Keratinocyte (primary cell): ENCODE measurements at regions not wholly inside any gene's neighbourhood (a gene's known extent, or its start where the extent isn't known, plus 50 kb on each side); places are given as distances from the start of the nearest gene placed in this dataset.

ENCODE experiments used
- DNase-seq: peaks from one replicate; pipeline ENCODE4 v3.0.0-alpha.2; 2011; ENCODE audit warnings: low read depth, missing footprints, low spot score
- FAIRE-seq: peaks from 2 replicates; lab custom pipeline; 2011; peaks lifted over from hg19 to GRCh38; lab: Jason Lieb, UNC
- H2AFZ ChIP-seq: 2 replicates; pipeline ENCODE4 v1.6.0; 2012; ENCODE audit warnings: low read length, control low read depth, inconsistent platforms; ENCODE audit not compliant: control insufficient read depth
- H3K27ac ChIP-seq: 2 replicates; pipeline ENCODE4 v1.5.1; 2011; ENCODE audit warnings: low read length; ENCODE audit not compliant: control insufficient read depth, insufficient read depth
- H3K27me3 ChIP-seq: 3 replicates; pipeline ENCODE4 v1.6.0; 2011; ENCODE audit warnings: low read length; ENCODE audit not compliant: control insufficient read depth, insufficient read depth; ENCODE audit errors: extremely low read depth
- H3K36me3 ChIP-seq, 2 experiments: 2 replicates in 1 of 2; 3 replicates in 1 of 2; pipeline ENCODE4 v1.5.1; 2011; ENCODE audit warnings: low read length in 2 of 2, mild to moderate bottlenecking in 1 of 2; ENCODE audit not compliant: control insufficient read depth in 2 of 2, insufficient read depth in 2 of 2; ENCODE audit errors: extremely low read depth in 1 of 2
- H3K4me1 ChIP-seq: 3 replicates; pipeline ENCODE4 v1.5.1; 2011; ENCODE audit warnings: low read length; ENCODE audit not compliant: control insufficient read depth, insufficient read depth; ENCODE audit errors: extremely low read depth
- H3K4me2 ChIP-seq: 3 replicates; pipeline ENCODE4 v1.6.0; 2011; ENCODE audit warnings: low read depth, low read length; ENCODE audit not compliant: control insufficient read depth, insufficient read depth; ENCODE audit errors: extremely low read depth
- H3K4me3 ChIP-seq, 3 experiments: fragments of 200-600 bp in 1 of 3; sonication (generic) in 1 of 3; 2 replicates in 2 of 3; 3 replicates in 1 of 3; pipeline ENCODE4 v1.5.1; 2011 to 2016; ENCODE audit warnings: low read length in 3 of 3, mild to moderate bottlenecking in 3 of 3, control low read depth in 2 of 3, inconsistent platforms in 1 of 3, low read depth in 1 of 3, mixed read lengths in 1 of 3, mixed run types in 1 of 3, moderate library complexity in 1 of 3; ENCODE audit not compliant: control insufficient read depth in 2 of 3, insufficient read depth in 2 of 3; ENCODE audit errors: extremely low read depth in 1 of 3
- H3K79me2 ChIP-seq: 2 replicates; pipeline ENCODE4 v1.6.0; 2012; ENCODE audit warnings: low read length; ENCODE audit not compliant: control insufficient read depth, insufficient read depth
- H3K9ac ChIP-seq: 3 replicates; pipeline ENCODE4 v1.6.0; 2011; ENCODE audit warnings: low read length; ENCODE audit not compliant: control insufficient read depth, insufficient read depth; ENCODE audit errors: extremely low read depth
- H3K9me1 ChIP-seq: 3 replicates; pipeline ENCODE4 v1.6.0; 2011; ENCODE audit warnings: low read length; ENCODE audit not compliant: control insufficient read depth, insufficient read depth; ENCODE audit errors: extremely low read depth
- H3K9me3 ChIP-seq: 2 replicates; pipeline ENCODE4 v1.5.1; 2012; ENCODE audit warnings: low read depth, low read length; ENCODE audit not compliant: control insufficient read depth
- H4K20me1 ChIP-seq: 3 replicates; pipeline ENCODE4 v1.6.0; 2011; ENCODE audit warnings: low read length; ENCODE audit not compliant: control insufficient read depth, insufficient read depth; ENCODE audit errors: extremely low read depth
- CTCF ChIP-seq, 3 experiments: IDR thresholded peaks in 1 of 3; conservative IDR thresholded peaks in 1 of 3; optimal IDR thresholded peaks in 1 of 3; 2 replicates in 2 of 3; 3 replicates in 1 of 3; pipeline versions ENCODE3 to v1.5.1; 2011; ENCODE audit warnings: low read length in 3 of 3, mild to moderate bottlenecking in 3 of 3, moderate library complexity in 2 of 3, control low read depth in 1 of 3, inconsistent platforms in 1 of 3; ENCODE audit not compliant: insufficient read depth in 2 of 3; ENCODE audit errors: extremely low read depth in 1 of 3
- EZH2 ChIP-seq: IDR thresholded peaks from one replicate; pipeline ENCODE4 v1.6.1; 2012; ENCODE audit warnings: inconsistent platforms, mild to moderate bottlenecking, low read length, moderate library complexity
- dilution Hi-C: fragments of 300-500 bp; cut with MboI; formaldehyde crosslinking; loops from one replicate; pipeline ENCODE4 v1.7.0; 2020; ENCODE audit warnings: low sequenced_read_pairs; ENCODE audit not compliant: extremely low pct_ligation_motif_present

DNA sequence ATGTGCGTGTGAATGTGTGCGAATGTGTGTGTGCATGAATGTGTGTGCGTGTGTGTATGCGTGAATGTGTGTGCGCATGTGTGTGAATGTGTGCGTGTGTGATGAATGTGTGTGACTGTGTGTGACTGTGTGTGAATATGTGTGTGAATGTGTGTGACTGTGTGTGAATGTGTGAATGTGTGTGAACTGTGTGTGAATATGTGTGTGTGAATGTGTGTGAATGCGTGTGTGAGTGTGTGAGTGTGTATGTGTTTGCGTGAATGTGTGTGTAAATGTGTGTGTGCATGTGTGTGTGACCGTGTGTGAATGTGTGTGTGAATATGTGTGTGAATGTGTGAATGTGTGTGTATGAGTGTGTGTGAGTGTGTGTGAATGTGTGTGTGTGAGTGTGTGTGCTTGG, 1103.8 kb downstream of the TSN start:
- dilution Hi-C loops, result no loop called here
- no peak overlapping the region for H2AFZ ChIP-seq

GRCh38 chr2:122863532-122863931, 1108.1 kb downstream of the TSN start:
- FAIRE-seq, result no peak
- H3K9ac ChIP-seq, result no peak overlapping the region
- no peaks in the 10 kb centered on the region for H3K9me1 ChIP-seq
- TF ChIP-seq EZH2, result no peak
- TF ChIP-seq CTCF (optimal IDR thresholded peaks at IDR 0.05 in 1 of 3, IDR thresholded peaks at IDR 0.05 in 1 of 3, conservative IDR thresholded peaks at IDR 0.05 in 1 of 3; ENCODE audit: extremely low read depth in 1 of 3, insufficient read depth in 2 of 3, low read length in 3 of 3), result no peak
- no peaks in the 10 kb centered on the region for H3K27me3 ChIP-seq
- no peaks in the 10 kb centered on the region for H4K20me1 ChIP-seq
- H3K4me1 ChIP-seq, result no peaks in the 10 kb centered on the region
- no peak for DNase-seq
- H3K36me3 ChIP-seq, result no peaks in the 10 kb centered on the region
- H2AFZ ChIP-seq, result no peak overlapping the region
- dilution Hi-C loops, result no loop called here
- no peaks in the 10 kb centered on the region for H3K79me2 ChIP-seq
- H3K4me3 ChIP-seq, result no peak overlapping the region
- peaks cover 4% of the 10 kb centered on the region for H3K9me3 ChIP-seq
- no peak overlapping the region for H3K27ac ChIP-seq
- no peak overlapping the region for H3K4me2 ChIP-seq

More for the DNA sequence above, 1103.8 kb downstream of the TSN start:
- H3K27me3 ChIP-seq, result no peaks in the 10 kb centered on the region
- H3K27ac ChIP-seq, result no peak overlapping the region
- no peaks in the 10 kb centered on the region for H3K36me3 ChIP-seq
- H3K9me1 ChIP-seq, result no peaks in the 10 kb centered on the region
- DNase-seq, result no peak
- no peak overlapping the region for H3K4me3 ChIP-seq
- H3K9me3 ChIP-seq, result peaks cover 4% of the 10 kb centered on the region
- no peak for TF ChIP-seq CTCF (optimal IDR thresholded peaks at IDR 0.05 in 1 of 3, IDR thresholded peaks at IDR 0.05 in 1 of 3, conservative IDR thresholded peaks at IDR 0.05 in 1 of 3; ENCODE audit: extremely low read depth in 1 of 3, insufficient read depth in 2 of 3, low read length in 3 of 3)
- TF ChIP-seq EZH2, result no peak
- H3K79me2 ChIP-seq, result no peaks in the 10 kb centered on the region
- H3K4me1 ChIP-seq, result no peaks in the 10 kb centered on the region
- H4K20me1 ChIP-seq, result no peaks in the 10 kb centered on the region
- no peak for FAIRE-seq
- H3K4me2 ChIP-seq, result no peak overlapping the region
- no peak overlapping the region for H3K9ac ChIP-seq
